H7 (cell line): ENCODE measurements at regions not wholly inside any gene's neighbourhood (a gene's known extent, or its start where the extent isn't known, plus 50 kb on each side); places are given as distances from the start of the nearest gene placed in this dataset.

Experiments
- DNase-seq: peaks from one replicate; pipeline ENCODE4 v3.0.0; 2012
- H3K27me3 ChIP-seq: 2 replicates; pipeline ENCODE4 v1.6.0; 2011; ENCODE audit warnings: mild to moderate bottlenecking, low read length; ENCODE audit not compliant: control insufficient read depth, insufficient read depth
- H3K36me3 ChIP-seq: replicated peaks from 2 replicates; pipeline ENCODE4 v1.5.1; 2011; ENCODE audit warnings: low read length; ENCODE audit not compliant: control insufficient read depth, insufficient read depth
- H3K4me3 ChIP-seq: 2 replicates; pipeline ENCODE4 v1.5.1; 2011; ENCODE audit warnings: low read depth, mild to moderate bottlenecking, control low read depth, low read length, moderate library complexity; ENCODE audit not compliant: insufficient read depth

GRCh38 chr16:77636615-77637014 is 85.7 kb upstream of the NUDT7 start:
- Histone ChIP-seq H3K36me3 (no peaks in the 10 kb centered on the region), H3K27me3 (no peaks in the 10 kb centered on the region), H3K4me3 (no peak overlapping the region)
- no peak for DNase-seq

- no peaks in the 10 kb centered on the region for H3K27me3 ChIP-seq
- no peak for DNase-seq
- H3K36me3 ChIP-seq = no peaks in the 10 kb centered on the region
- no peak overlapping the region for H3K4me3 ChIP-seq
These were observed 84.4 kb upstream of the NUDT7 start for GRCh38 chr16:77637940-77638339.

- Histone ChIP-seq H3K4me3 (no peak overlapping the region), H3K27me3 (no peaks in the 10 kb centered on the region), H3K36me3 (no peaks in the 10 kb centered on the region)
- DNase-seq = no peak
These were observed 79.1 kb upstream of the NUDT7 start for GRCh38 chr16:77643176-77643575.

- no peak overlapping the region for H3K4me3 ChIP-seq
- H3K36me3 ChIP-seq = no peaks in the 10 kb centered on the region
- no peak for DNase-seq
- H3K27me3 ChIP-seq = no peaks in the 10 kb centered on the region
These were observed 76.5 kb upstream of the NUDT7 start for GRCh38 chr16:77645764-77646163.

- DNase-seq = no peak
- H3K27me3 ChIP-seq = no peaks in the 10 kb centered on the region
These were observed 74.6 kb upstream of the NUDT7 start for GRCh38 chr16:77647726-77648125.

GRCh38 chr16:77650761-77651160 is 71.6 kb upstream of the NUDT7 start:
- no peak for DNase-seq
- no peaks in the 10 kb centered on the region for H3K27me3 ChIP-seq
- no peak overlapping the region for H3K4me3 ChIP-seq
- no peaks in the 10 kb centered on the region for H3K36me3 ChIP-seq

More at GRCh38 chr16:77647726-77648125, 74.6 kb upstream of the NUDT7 start:
- Histone ChIP-seq H3K36me3 (no peaks in the 10 kb centered on the region), H3K4me3 (no peak overlapping the region)

GRCh38 chr16:77652399-77652798 is 69.9 kb upstream of the NUDT7 start:
- H3K36me3 ChIP-seq = no peaks in the 10 kb centered on the region

GRCh38 chr16:77657016-77657415 is 65.3 kb upstream of the NUDT7 start:
- DNase-seq = peak; percentile 51
- Histone ChIP-seq H3K27me3 (no peaks in the 10 kb centered on the region), H3K36me3 (no peaks in the 10 kb centered on the region), H3K4me3 (no peak overlapping the region)

More at GRCh38 chr16:77652399-77652798, 69.9 kb upstream of the NUDT7 start:
- Histone ChIP-seq H3K27me3 (no peaks in the 10 kb centered on the region), H3K4me3 (no peak overlapping the region)
- DNase-seq = no peak

GRCh38 chr16:77660311-77660710 is 62.0 kb upstream of the NUDT7 start:
- Histone ChIP-seq H3K27me3 (no peaks in the 10 kb centered on the region), H3K36me3 (no peaks in the 10 kb centered on the region), H3K4me3 (no peak overlapping the region)
- peak; percentile 49 for DNase-seq

GRCh38 chr16:77662246-77662645 is 60.1 kb upstream of the NUDT7 start:
- Histone ChIP-seq H3K36me3 (no peaks in the 10 kb centered on the region), H3K27me3 (no peaks in the 10 kb centered on the region), H3K4me3 (no peak overlapping the region)
- DNase-seq = no peak

GRCh38 chr16:77663711-77664110 is 58.6 kb upstream of the NUDT7 start:
- Histone ChIP-seq H3K36me3 (no peaks in the 10 kb centered on the region), H3K27me3 (no peaks in the 10 kb centered on the region), H3K4me3 (no peak overlapping the region)
- DNase-seq = no peak

GRCh38 chr16:77666771-77667170 is 55.5 kb upstream of the NUDT7 start:
- no peak overlapping the region for H3K4me3 ChIP-seq
- no peak for DNase-seq
- H3K36me3 ChIP-seq = no peaks in the 10 kb centered on the region
- no peaks in the 10 kb centered on the region for H3K27me3 ChIP-seq

- Histone ChIP-seq H3K27me3 (no peaks in the 10 kb centered on the region), H3K4me3 (no peak overlapping the region), H3K36me3 (no peaks in the 10 kb centered on the region)
- DNase-seq = no peak
These were observed 54.1 kb upstream of the NUDT7 start for GRCh38 chr16:77668201-77668600.

- Histone ChIP-seq H3K27me3 (no peaks in the 10 kb centered on the region), H3K4me3 (no peak overlapping the region), H3K36me3 (no peaks in the 10 kb centered on the region)
- no peak for DNase-seq
These were observed 53.3 kb upstream of the NUDT7 start for GRCh38 chr16:77669057-77669456.
